Esophagus mucosa (tissue), 1 donor: ENCODE measurements at regions not wholly inside any gene's neighbourhood (a gene's known extent, or its start where the extent isn't known, plus 50 kb on each side); places are given as distances from the start of the nearest gene placed in this dataset.

ENCODE experiments used
- ATAC-seq: fragments of 200-7000 bp; cut with Tn5 transposase; one replicate; pipeline ENCODE4 v1.9.1; 2020
- donor health status: DM: yes; HTN: yes; CAD: no.

- no peak for ATAC-seq
These were observed 257.9 kb upstream of the CPEB2 start for GRCh38 chr4:14744346-14744745.

- peak; percentile 94 for ATAC-seq
These were observed 252.4 kb upstream of the CPEB2 start for GRCh38 chr4:14749910-14750309.

GRCh38 chr4:14752341-14753046, 249.8 kb upstream of the CPEB2 start:
- peak; percentile 60 for ATAC-seq

GRCh38 chr4:14767142-14767541, 235.1 kb upstream of the CPEB2 start:
- no peak for ATAC-seq

- no peak for ATAC-seq
These were observed 233.8 kb upstream of the CPEB2 start for GRCh38 chr4:14768449-14768848.

- ATAC-seq = no peak
These were observed 232.3 kb upstream of the CPEB2 start for GRCh38 chr4:14769993-14770392.

GRCh38 chr4:14771094-14771493, 231.2 kb upstream of the CPEB2 start:
- ATAC-seq = peak; percentile 60

- peak; percentile 74 for ATAC-seq
These were observed 230.6 kb upstream of the CPEB2 start for GRCh38 chr4:14771504-14772175.

GRCh38 chr4:14772388-14772787, 229.9 kb upstream of the CPEB2 start:
- ATAC-seq = no peak

- peak; percentile 47 for ATAC-seq
These were observed 219.0 kb upstream of the CPEB2 start for GRCh38 chr4:14783011-14783877.

GRCh38 chr4:14787221-14787620, 215.1 kb upstream of the CPEB2 start:
- ATAC-seq = peak; percentile 97

GRCh38 chr4:14787894-14788293, 214.4 kb upstream of the CPEB2 start:
- peak; percentile 75 for ATAC-seq

GRCh38 chr4:14790494-14790893, 211.8 kb upstream of the CPEB2 start:
- ATAC-seq = no peak

- ATAC-seq = no peak
These were observed 209.5 kb upstream of the CPEB2 start for GRCh38 chr4:14792702-14793227.

GRCh38 chr4:14800977-14801376, 201.3 kb upstream of the CPEB2 start:
- ATAC-seq = no peak

GRCh38 chr4:14802596-14802995, 199.7 kb upstream of the CPEB2 start:
- ATAC-seq = no peak

- no peak for ATAC-seq
These were observed 194.4 kb upstream of the CPEB2 start for GRCh38 chr4:14807856-14808255.

- no peak for ATAC-seq
These were observed 193.1 kb upstream of the CPEB2 start for GRCh38 chr4:14809203-14809602.

- ATAC-seq = no peak
These were observed 192.2 kb upstream of the CPEB2 start for GRCh38 chr4:14810121-14810520.

GRCh38 chr4:14810568-14810967, 191.7 kb upstream of the CPEB2 start:
- no peak for ATAC-seq

GRCh38 chr4:14812101-14812500, 190.2 kb upstream of the CPEB2 start:
- ATAC-seq = no peak

- no peak for ATAC-seq
These were observed 185.5 kb upstream of the CPEB2 start for GRCh38 chr4:14816623-14817261.

GRCh38 chr4:14824189-14824588, 178.1 kb upstream of the CPEB2 start:
- ATAC-seq = no peak
